Omental fat pad (tissue), 3 donors: ENCODE measurements at regions not wholly inside any gene's neighbourhood (a gene's known extent, or its start where the extent isn't known, plus 50 kb on each side); places are given as distances from the start of the nearest gene placed in this dataset.

Experiments
- ATAC-seq: fragments of 150-250 bp; one replicate; pipeline ENCODE4 v1.9.1; 2016; ENCODE audit warnings: mild to moderate bottlenecking, moderate library complexity; ENCODE audit not compliant: low FRiP score
- DNase-seq: peaks from one replicate; pipeline ENCODE4 v3.0.0-alpha.2; 2019; ENCODE audit warnings: low spot score
- TF ChIP-seq, protein P1 (sequence below), 3 donors: fragments of 450-650 bp; IDR thresholded peaks; one replicate each; pipeline ENCODE4 v1.5.1; 2016 to 2017; ENCODE audit warnings: antibody characterized with exemption in 3 of 3, mild to moderate bottlenecking in 3 of 3, moderate library complexity in 2 of 3

DNA sequence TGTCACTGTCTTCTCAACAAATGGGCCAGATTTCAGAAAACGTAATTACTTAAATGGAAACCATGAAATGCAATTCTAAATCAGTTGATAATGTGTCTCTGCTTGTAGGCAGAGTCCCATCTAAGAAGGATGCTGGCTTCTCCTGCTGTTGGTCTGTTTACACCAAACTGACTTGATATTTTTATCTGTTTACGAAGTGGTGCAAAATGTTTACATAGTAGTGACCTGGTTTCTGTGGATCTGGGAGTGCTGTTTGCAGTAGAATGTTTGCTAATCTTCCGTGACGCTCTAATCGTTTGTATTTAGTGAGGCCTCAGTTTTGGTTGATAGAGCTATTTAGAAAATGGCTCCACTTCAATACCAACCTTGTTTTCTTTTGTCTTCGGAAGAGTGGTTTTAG, 213.5 kb downstream of the VEGFC start:
- DNase-seq (no peak), ATAC-seq (no peak)
- TF ChIP-seq, protein P1, sequence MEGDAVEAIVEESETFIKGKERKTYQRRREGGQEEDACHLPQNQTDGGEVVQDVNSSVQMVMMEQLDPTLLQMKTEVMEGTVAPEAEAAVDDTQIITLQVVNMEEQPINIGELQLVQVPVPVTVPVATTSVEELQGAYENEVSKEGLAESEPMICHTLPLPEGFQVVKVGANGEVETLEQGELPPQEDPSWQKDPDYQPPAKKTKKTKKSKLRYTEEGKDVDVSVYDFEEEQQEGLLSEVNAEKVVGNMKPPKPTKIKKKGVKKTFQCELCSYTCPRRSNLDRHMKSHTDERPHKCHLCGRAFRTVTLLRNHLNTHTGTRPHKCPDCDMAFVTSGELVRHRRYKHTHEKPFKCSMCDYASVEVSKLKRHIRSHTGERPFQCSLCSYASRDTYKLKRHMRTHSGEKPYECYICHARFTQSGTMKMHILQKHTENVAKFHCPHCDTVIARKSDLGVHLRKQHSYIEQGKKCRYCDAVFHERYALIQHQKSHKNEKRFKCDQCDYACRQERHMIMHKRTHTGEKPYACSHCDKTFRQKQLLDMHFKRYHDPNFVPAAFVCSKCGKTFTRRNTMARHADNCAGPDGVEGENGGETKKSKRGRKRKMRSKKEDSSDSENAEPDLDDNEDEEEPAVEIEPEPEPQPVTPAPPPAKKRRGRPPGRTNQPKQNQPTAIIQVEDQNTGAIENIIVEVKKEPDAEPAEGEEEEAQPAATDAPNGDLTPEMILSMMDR (IDR thresholded peaks at IDR 0.05), result no peak

DNA sequence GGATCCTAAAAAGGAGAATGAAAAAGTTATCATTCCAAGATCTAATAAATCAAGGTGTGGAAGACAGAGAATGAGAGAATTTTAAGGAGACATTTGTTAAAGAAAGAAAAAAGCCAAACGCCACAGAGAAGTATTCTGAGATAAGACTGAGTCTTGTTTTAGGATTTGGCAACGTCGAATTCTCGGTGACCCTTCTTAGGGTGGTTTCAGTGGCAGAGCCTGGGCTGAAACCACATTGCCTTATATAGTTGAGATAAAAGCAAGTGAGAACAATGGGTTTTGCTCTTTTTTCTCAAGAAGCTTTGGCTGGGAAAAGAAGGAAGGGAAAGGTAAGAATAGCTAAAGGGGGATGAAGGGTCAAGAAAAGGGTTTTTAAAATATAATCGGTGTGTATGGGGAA, 209.4 kb downstream of the VEGFC start:
- ATAC-seq (no peak), DNase-seq (no peak)
- TF ChIP-seq, protein P1 (IDR thresholded peaks at IDR 0.05), result no peak

DNA sequence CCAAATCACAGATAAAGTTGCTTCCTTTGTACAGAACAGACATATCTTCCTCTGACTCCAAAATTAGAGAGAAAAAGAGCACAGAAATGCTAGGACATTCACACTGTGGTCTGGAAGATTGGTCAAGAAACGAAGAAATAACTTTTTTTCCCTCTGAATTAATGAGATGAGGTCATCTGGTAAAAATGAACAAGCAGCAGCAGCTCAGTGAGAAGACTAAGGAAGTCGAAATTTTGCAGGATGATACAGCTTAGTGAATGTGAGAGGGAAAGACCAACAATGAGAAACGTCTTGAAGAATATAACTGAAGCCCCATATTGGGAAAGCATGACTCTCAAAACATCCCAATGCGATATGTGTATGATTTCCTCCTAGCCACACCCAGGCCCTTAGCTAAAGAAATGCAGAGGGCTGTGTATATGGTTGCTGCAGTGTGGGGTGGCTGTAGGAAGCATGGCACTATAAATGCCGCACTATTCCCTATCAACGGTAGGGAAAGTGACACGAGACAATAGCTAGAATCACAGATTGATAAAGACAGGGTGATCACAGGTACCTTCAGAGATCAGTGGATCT, 208.6 kb downstream of the VEGFC start:
- no peak for DNase-seq
- TF ChIP-seq, protein P1 (IDR thresholded peaks at IDR 0.05), result no peak
- no peak for ATAC-seq

DNA sequence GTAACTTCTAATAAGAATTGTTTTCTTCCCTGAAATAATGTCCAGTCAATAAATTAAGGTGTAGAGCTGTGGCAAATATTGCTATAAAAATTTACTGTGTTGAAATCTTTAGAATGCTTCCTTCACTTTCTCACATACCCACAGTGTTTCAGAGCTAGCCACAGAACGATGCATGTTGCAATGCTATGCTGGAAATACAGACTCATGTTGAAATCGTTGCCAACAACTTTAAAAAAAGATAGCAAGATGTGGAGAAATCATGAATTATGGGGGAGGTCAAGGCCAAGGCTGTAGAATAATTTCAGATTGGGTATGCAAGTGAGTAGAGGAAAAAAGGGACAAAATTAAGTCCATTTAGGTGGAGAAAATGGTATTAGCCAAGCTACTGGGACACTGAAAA, 204.8 kb downstream of the VEGFC start:
- DNase-seq, result no peak
- ATAC-seq, result peak; percentile 90
- TF ChIP-seq, protein P1 (IDR thresholded peaks at IDR 0.05), result no peak

DNA sequence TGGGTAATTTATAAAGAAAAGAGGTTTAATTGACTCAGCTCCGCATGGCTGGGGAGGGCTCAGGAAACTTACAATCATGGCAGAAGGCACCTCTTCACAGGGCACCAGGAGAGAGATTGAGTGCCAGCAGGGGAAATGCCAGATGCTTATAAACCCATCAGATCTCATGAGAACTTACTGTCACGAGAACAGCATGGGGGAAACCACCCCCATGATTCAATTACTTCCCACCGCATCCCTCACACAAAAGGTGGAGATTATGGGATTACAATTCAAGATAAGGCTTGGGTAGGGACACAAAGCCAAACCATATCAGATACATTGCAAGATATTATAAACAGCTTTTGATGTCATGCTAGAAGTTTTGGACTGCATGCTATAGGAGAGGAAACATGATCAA, 204.3 kb downstream of the VEGFC start:
- DNase-seq (no peak), ATAC-seq (no peak)
- TF ChIP-seq, protein P1 (IDR thresholded peaks at IDR 0.05), result no peak

DNA sequence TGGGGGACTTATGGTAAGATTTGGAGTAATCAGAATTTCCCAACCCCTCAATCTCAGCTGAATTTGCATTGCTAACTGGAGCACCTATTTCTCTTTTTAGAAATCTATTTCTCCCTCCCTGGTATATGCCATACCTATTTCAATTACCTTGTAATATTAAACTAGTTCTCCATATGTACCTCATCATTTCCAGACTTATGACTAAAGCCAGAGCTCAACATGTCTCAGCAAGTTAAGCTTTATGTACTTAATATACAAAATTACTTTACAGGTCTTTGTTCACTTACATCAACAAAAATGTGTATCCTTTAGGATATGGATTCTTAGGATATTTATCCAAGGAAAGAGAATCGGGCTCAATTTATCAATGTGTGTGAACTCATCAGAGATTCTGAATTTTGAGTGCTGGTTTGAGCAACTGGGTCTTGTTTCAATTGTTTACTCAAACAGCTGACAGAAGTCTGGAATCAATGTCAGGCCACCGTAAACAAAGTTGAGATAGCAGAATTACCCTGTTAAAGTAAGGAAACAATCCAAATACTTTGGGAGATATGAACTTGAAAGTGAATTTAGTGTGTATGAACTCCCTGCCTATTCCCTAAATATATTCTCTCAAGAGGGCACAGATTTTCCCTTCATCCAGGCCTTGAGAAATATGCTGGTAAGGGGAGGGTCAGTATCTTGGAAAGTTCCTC, 199.6 kb downstream of the VEGFC start:
- TF ChIP-seq, protein P1 (IDR thresholded peaks at IDR 0.05), result no peak
- ATAC-seq, result no peak
- no peak for DNase-seq

DNA sequence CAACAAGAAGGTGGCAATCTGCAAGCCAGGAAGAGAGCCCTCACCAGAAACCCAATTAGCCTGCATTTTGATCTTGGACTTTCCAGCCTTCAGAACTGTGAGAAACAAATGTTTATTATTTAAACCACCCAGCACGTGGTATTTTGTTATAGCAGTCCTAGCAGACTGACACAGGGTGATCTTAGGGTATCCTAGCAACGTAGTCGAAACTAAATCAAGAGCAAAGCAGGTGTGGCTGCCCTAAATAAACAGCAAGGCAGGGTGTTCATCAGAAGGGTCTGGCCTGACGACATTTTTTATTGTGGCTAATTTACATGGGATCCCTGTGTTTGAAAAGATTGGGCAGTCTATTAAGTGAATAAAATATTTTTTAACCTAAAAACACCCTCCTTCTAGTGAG, 198.8 kb downstream of the VEGFC start:
- TF ChIP-seq, protein P1 (IDR thresholded peaks at IDR 0.05), result no peak
- DNase-seq, result no peak
- ATAC-seq, result no peak
